Immature natural killer cell (primary cell): ENCODE measurements at regions not wholly inside any gene's neighbourhood (a gene's known extent, or its start where the extent isn't known, plus 50 kb on each side); places are given as distances from the start of the nearest gene placed in this dataset.

ENCODE experiments used
- DNase-seq, 3 donors: peaks; one replicate each; pipeline ENCODE4 v3.0.0; 2022; ENCODE audit warnings: mixed read lengths in 1 of 3
- H3K27ac Mint-ChIP-seq, 6 donors: one replicate each; pipeline ENCODE4 v1.8.0; 2020; ENCODE audit warnings: mixed read lengths in 6 of 6, mild to moderate bottlenecking in 5 of 6, inconsistent platforms in 4 of 6, moderate library complexity in 3 of 6
- H3K27me3 Mint-ChIP-seq, 3 donors: one replicate each; pipeline ENCODE4 v1.8.0; 2020 to 2021; ENCODE audit warnings: low read depth in 3 of 3, mild to moderate bottlenecking in 3 of 3, mixed read lengths in 3 of 3, moderate library complexity in 3 of 3, inconsistent platforms in 1 of 3
- H3K36me3 Mint-ChIP-seq, 3 donors: one replicate each; pipeline ENCODE4 v1.8.0; 2020; ENCODE audit warnings: mixed read lengths in 3 of 3, inconsistent platforms in 2 of 3, mild to moderate bottlenecking in 2 of 3
- H3K4me1 Mint-ChIP-seq, 2 donors: one replicate each; pipeline ENCODE4 v1.8.0; 2020; ENCODE audit warnings: inconsistent platforms in 2 of 2, mild to moderate bottlenecking in 2 of 2, mixed read lengths in 2 of 2, moderate library complexity in 1 of 2
- H3K4me3 Mint-ChIP-seq, 5 donors: one replicate each; pipeline ENCODE4 v1.8.0; 2020; ENCODE audit warnings: mild to moderate bottlenecking in 5 of 5, mixed read lengths in 5 of 5, inconsistent platforms in 3 of 5, moderate library complexity in 3 of 5
- H3K9me3 Mint-ChIP-seq, 6 donors: one replicate each; pipeline ENCODE4 v1.8.0; 2020; ENCODE audit warnings: mild to moderate bottlenecking in 6 of 6, mixed read lengths in 6 of 6, inconsistent platforms in 4 of 6, moderate library complexity in 3 of 6

DNA sequence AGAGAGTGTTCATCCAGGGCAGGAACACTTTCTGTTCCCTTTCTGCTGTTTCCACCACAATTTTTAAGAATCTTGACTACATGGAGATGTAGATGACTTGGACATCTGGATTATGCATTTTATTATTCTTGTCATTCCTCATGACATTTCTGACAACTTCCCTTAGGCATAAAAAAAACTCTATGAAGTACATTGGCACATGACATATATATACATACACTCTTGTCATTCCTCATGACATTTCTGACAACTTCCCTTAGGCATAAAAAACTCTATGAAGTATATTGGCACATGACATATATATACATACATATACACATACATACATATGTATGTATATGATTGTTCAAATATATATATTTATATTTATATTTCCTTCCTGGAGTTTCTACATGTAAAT, 531.5 kb downstream of the COL12A1 start:
- H3K4me1 Mint-ChIP-seq, result no peaks in the 10 kb centered on the region
- DNase-seq, result no peak
- no peak overlapping the region for H3K4me3 Mint-ChIP-seq
- no peaks in the 10 kb centered on the region for H3K36me3 Mint-ChIP-seq
- H3K27ac Mint-ChIP-seq, result no peak overlapping the region
- no peaks in the 10 kb centered on the region for H3K27me3 Mint-ChIP-seq
- peaks cover 4 to 30% (median 6%) of the 10 kb centered on the region in 6 donors for H3K9me3 Mint-ChIP-seq

DNA sequence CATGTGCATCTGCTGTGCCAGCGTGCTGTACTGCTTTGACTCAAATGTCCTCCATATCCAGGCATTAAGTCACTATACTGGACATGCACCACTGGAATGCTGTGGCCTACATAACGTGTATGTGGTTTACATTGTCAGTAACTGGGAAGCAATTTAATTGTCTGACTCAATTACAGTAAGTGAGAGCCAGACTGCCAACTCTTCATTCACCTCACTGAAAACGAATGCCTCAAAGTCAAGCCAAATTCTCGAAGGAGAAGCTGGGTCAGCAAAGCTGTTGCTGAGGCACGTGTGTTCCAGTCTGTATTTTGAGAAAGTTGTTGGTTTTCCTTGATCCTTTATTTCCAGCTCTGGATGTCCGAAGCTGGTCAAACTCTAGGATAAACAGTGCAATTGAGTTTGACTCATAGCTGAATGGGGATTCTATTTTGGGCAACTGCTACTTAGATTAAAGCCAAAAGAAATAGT, 534.3 kb downstream of the COL12A1 start:
- DNase-seq, result no peak
- Mint-ChIP-seq H3K36me3 (no peaks in the 10 kb centered on the region), H3K4me3 (no peak overlapping the region), H3K9me3 (peaks cover 8 to 31% (median 20%) of the 10 kb centered on the region in 6 donors), H3K4me1 (no peaks in the 10 kb centered on the region), H3K27ac (no peak overlapping the region), H3K27me3 (peaks cover 0 to 2% (median 0%) of the 10 kb centered on the region in 3 donors)

DNA sequence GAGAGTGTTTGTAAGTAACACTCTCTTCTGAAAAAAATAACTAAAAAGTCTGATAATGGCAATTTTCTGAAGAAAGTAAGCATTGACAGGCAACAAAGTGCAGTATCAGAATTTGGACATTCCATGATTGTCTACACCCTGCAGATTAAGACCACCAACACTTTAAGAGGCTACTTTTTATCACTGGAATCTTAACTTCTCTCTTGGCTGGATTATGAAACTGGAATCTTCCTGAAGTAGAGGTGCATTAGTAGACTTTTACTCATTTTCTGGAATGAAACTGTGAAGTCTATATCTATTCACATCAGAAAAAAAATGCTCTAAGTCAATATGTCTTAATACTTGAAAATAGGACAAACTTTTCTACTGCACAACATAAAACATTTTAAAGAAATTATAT, 547.5 kb downstream of the COL12A1 start:
- Mint-ChIP-seq H3K27me3 (peaks cover 0 to 4% (median 3%) of the 10 kb centered on the region in 3 donors), H3K36me3 (no peaks in the 10 kb centered on the region), H3K4me1 (no peaks in the 10 kb centered on the region), H3K4me3 (no peak overlapping the region), H3K27ac (no peak overlapping the region), H3K9me3 (peaks cover 2 to 46% (median 15%) of the 10 kb centered on the region in 6 donors)
- DNase-seq, result no peak

DNA sequence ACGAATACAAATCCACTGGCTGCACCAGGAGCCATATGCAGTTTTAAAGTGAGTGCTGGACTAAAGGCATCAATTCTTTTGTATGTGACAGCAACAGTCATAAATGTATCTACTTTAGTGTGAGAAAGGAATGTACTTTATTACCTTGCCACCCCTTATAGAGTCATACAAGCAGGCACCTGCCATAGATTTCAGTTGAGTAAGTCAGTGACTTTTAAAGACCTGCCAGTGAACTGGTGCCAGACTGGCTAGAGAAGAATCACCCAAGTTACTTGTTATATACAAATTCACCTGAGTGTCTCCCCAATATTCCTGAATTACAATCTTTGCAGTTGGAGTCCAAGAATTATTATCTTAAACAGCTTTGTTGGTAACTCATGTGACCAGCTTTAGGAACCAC, 547.9 kb downstream of the COL12A1 start:
- Mint-ChIP-seq H3K9me3 (peaks cover 2 to 42% (median 13%) of the 10 kb centered on the region in 6 donors), H3K4me3 (no peak overlapping the region), H3K27me3 (peaks cover 0 to 3% (median 0%) of the 10 kb centered on the region in 3 donors), H3K36me3 (no peaks in the 10 kb centered on the region), H3K4me1 (no peaks in the 10 kb centered on the region), H3K27ac (no peak overlapping the region)
- DNase-seq, result no peak

DNA sequence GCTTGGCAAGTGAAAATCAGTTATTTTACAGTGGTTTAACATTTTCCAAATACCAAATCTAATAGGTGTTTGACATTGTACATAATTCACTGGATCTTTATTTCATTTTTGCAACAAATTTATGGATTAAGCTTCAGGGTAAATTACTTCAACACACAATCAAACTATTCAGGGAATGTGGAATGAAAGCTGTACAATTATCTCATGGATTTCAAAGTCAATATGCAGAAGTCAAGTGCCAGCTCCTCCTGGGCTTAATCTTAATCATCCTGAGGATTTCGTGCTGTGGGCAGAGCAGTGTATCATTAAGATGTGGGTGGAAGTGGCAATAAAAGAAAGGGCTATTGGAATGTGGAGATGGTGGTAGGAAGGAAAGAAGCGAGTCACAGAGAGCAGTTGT, 548.8 kb downstream of the COL12A1 start:
- Mint-ChIP-seq H3K4me1 (no peaks in the 10 kb centered on the region), H3K4me3 (no peak overlapping the region), H3K27ac (no peak overlapping the region), H3K27me3 (peaks cover 0 to 3% (median 0%) of the 10 kb centered on the region in 3 donors), H3K36me3 (no peaks in the 10 kb centered on the region), H3K9me3 (peaks cover 0 to 46% (median 13%) of the 10 kb centered on the region in 6 donors)
- DNase-seq, result no peak

DNA sequence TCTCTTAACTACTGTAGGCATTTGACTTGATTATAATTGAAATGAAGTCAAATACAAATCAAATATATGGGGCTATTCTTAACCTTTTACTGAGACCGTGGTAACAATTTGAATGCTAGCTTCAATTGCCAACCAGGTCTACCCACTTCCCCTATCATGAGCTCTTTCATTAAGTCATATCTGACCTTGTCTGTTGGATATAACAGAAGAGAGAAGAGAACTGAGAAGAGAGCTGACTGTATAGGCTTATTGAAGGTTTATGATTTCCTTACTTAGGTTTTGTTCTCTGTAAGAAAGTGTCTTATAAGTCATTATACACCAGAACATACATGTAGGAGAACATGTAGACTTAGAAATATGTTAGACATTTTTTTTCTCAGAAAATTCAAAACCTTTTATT, 549.4 kb downstream of the COL12A1 start:
- H3K27me3 Mint-ChIP-seq, result peaks cover 0 to 3% (median 0%) of the 10 kb centered on the region in 3 donors
- no peak overlapping the region for H3K27ac Mint-ChIP-seq
- H3K4me3 Mint-ChIP-seq, result no peak overlapping the region
- H3K4me1 Mint-ChIP-seq, result no peaks in the 10 kb centered on the region
- H3K9me3 Mint-ChIP-seq, result peaks cover 0 to 46% (median 13%) of the 10 kb centered on the region in 6 donors
- no peak for DNase-seq
- H3K36me3 Mint-ChIP-seq, result no peaks in the 10 kb centered on the region

DNA sequence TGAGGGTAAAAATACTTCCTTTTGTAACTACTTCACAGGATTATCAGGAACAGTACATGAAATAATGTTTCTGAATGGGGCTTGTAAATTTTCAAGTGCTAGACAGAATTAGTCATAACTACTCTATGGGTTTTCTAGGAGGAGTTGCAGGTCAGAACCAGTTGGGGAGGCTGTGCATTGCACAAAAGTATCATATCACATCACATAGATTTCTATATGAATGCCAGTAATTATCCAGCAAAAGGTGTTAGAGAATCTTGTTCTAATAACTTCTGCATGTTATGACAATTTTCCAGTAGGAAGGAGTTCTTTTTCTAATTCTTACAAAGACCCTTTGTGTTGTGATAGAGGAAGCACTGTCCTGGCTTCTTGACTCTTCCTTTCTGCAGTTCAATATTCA, 551.6 kb downstream of the COL12A1 start:
- Mint-ChIP-seq H3K27me3 (peaks cover 0 to 3% (median 0%) of the 10 kb centered on the region in 3 donors), H3K36me3 (no peaks in the 10 kb centered on the region), H3K27ac (no peak overlapping the region), H3K4me3 (no peak overlapping the region), H3K9me3 (peaks cover 9 to 38% (median 14%) of the 10 kb centered on the region in 6 donors), H3K4me1 (no peaks in the 10 kb centered on the region)
- no peak for DNase-seq

DNA sequence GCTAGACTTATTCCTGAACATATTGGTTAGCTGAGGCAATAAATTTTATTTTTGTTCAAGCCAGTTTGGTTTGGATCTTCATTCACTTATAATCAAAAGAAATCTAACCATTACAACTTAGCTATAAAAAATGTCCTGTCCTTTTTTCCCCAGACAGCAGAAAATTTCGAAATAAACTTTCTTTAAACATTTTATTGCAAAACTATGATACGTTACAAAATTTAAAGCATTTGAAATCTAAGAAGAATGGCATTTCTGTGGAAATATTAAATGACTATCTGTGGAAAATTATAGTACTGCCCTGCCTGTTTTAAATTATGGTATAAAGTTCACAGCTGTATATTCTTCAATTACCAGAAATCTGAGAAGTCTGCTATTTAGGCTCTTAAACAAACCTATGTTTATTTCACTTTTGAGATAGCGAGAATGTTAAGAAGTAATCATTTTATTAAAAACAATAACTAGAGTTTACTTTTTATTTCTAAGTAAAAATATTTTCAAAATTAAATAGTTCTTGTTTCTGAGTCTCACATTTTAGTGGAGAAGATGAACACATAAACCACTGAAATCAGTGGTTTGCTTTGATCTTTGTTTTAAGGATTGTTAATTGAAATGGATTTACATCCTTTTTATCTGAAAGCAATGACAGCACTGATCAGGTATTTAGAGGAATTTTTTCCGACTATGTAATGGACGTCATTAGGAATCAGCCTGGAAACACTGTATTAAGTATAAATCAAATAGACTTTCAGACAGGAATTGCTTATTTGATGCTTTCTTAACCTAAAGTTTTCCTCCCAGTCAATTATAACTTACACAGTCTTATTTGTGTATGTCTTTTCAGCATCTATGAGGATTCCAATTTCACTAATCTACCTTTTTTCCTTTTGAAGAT, 553.7 kb downstream of the COL12A1 start:
- Mint-ChIP-seq H3K27ac (no peak overlapping the region), H3K36me3 (no peaks in the 10 kb centered on the region), H3K9me3 (peaks cover 8 to 31% (median 13%) of the 10 kb centered on the region in 6 donors), H3K27me3 (peaks cover 0 to 2% (median 0%) of the 10 kb centered on the region in 3 donors), H3K4me1 (no peaks in the 10 kb centered on the region), H3K4me3 (no peak overlapping the region)
- no peak for DNase-seq

DNA sequence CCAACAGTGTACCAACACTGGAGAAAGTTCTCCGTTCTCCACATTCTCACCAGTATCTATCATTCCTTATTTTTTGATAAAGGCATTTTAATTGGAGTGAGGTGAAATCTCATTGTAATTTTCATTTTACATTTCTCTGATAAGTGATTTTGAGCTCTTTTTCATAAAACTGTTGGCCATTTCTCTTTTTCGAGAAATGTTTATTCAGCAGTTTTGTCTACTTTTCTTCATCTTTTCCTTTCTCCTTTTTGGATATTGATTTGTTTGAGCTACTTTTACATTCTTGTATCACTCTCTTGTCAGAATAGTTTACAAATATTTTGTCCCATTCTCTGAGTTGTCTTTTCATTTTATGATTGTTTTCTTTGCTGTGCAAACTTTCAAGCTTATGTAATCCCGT, 555.2 kb downstream of the COL12A1 start:
- Mint-ChIP-seq H3K4me1 (no peaks in the 10 kb centered on the region), H3K36me3 (no peaks in the 10 kb centered on the region), H3K4me3 (no peak overlapping the region), H3K27me3 (no peaks in the 10 kb centered on the region), H3K9me3 (peaks cover 11 to 28% (median 15%) of the 10 kb centered on the region in 6 donors), H3K27ac (no peak overlapping the region)
- DNase-seq, result no peak

DNA sequence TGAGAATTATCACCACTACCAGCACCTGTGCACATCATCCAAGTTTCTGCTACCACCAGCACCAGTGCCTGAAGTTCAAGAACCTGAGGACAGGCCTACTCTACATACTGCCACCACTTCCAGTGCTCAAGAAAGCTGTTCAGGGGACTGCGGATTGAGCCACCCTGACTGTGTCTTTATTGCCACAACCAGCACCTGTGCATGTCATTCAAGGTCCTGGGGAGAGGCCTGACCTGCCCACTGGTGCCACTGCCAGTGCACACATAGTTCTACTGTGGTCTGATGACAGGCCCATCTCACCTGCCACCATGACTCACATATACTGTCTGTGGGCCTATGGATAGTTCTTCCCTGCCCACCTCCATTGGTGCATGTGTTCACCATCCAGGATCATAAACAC, 559.4 kb downstream of the COL12A1 start:
- no peak overlapping the region for H3K4me3 Mint-ChIP-seq
- no peak overlapping the region for H3K27ac Mint-ChIP-seq
- no peaks in the 10 kb centered on the region for H3K4me1 Mint-ChIP-seq
- H3K9me3 Mint-ChIP-seq, result peaks cover 9 to 25% (median 14%) of the 10 kb centered on the region in 6 donors
- DNase-seq, result no peak
- H3K27me3 Mint-ChIP-seq, result no peaks in the 10 kb centered on the region
- H3K36me3 Mint-ChIP-seq, result no peaks in the 10 kb centered on the region

DNA sequence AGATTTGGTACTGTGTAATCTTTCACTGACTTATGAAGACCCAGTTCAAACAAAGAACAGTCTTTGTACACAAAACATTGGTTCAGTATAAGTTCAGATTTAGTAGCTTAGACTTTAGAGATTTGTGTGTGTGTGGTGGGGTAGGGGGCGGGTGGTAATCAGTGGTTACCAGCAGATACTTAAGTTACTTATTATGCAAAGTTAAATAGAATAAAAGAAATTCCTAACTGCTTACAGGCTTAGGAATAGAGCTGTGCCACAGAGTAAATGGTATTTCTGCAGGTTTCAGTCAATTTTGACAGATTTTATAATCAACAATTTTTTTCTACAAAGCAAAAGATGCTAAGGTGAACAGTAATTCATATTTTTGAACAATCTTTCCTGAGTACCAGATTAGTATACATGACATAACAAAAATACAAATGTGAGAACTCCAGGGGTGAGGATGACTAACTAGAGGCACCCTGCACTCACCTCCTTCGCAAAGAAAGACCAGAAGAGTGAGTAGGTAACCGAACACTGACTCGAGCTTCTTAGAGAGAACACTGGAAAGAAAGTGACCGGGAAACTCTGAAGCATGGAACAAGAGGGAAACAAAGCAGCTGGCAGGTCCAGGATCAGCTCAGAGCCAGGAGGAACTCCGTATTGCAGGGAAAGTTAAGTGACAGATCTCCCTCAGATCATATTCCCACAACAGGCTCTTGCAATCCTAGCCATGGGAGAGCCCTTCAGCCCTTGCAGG, 560.6 kb downstream of the COL12A1 start:
- peaks cover 9 to 23% (median 13%) of the 10 kb centered on the region in 6 donors for H3K9me3 Mint-ChIP-seq
- no peak overlapping the region for H3K27ac Mint-ChIP-seq
- H3K27me3 Mint-ChIP-seq, result no peaks in the 10 kb centered on the region
- H3K4me3 Mint-ChIP-seq, result no peak overlapping the region
- no peak for DNase-seq
- H3K4me1 Mint-ChIP-seq, result no peaks in the 10 kb centered on the region
- no peaks in the 10 kb centered on the region for H3K36me3 Mint-ChIP-seq

DNA sequence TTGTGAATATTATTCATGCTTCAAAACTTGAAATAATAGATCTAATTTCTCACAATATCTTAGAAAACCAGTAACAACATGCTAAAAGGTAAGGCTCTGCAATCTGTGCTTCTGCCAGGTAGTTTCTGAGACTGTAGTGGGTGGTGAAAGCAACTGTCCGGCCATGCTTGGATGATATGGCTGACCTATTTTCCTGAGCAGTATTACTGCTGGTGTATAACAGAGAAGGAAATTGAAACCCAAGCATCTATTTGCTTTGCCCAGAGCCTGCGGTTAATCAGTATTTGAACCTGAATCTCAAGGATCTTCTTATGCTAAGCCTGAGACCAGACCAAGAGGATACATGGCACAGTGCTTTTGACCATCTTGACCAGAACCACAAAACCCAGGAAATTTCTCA, 563.8 kb downstream of the COL12A1 start:
- no peak for DNase-seq
- Mint-ChIP-seq H3K27ac (no peak overlapping the region), H3K9me3 (peaks cover 3 to 13% (median 9%) of the 10 kb centered on the region in 6 donors), H3K4me1 (no peaks in the 10 kb centered on the region), H3K4me3 (no peak overlapping the region), H3K27me3 (no peaks in the 10 kb centered on the region), H3K36me3 (no peaks in the 10 kb centered on the region)

DNA sequence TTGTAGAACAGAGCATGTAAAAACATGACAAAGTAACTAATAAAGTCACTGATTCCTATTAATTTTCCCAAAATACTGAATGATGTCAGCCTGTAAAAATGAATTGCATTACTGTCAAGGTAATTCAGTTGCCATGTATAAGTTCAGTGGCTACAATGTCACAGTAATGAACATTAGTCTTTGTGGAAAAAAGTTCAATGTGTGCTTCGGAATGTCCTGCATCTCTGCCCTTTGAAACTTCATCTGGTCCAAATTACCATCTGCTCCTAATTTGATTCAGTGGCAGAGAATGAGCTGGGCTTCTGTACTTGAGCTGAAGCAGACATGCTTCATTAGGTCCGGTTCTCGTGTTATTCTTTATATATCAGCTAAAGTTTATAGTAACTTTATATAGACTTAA, 567.4 kb downstream of the COL12A1 start:
- H3K4me1 Mint-ChIP-seq, result no peaks in the 10 kb centered on the region
- H3K4me3 Mint-ChIP-seq, result no peak overlapping the region

DNA sequence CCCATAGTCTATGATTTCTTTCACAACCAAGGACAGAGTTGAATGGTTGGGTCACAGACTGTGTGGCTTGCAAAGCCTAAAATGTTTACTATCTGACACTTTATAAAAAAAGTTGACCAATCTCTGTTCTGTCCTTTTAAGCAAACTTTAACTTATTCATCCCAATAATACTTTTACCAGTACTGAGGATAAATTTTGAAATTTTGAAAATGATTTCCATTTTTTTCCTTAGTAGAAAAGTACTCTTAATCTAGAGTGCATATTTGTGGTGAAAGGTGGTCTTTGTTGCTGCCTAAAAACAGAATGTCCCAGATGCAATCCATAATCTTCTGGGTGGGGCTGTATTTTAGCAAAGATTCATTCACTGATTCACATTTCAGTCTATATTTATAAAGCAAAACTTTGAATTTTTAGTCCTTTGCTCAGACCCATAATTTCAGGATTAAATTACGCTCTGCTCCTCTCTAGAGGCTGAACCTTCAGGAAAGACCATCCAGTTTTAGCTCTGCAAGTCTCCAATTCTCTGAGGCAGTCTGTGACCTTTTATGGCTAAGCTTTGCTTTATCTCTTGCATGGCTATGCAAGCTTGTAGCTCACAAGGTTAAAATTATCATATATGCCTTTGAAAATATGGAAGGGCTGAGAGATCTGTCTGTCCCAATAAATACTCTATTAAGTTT, 573.5 kb downstream of the COL12A1 start:
- H3K4me3 Mint-ChIP-seq, result no peak overlapping the region
- no peak overlapping the region for H3K27ac Mint-ChIP-seq
- no peaks in the 10 kb centered on the region for H3K4me1 Mint-ChIP-seq
- no peak for DNase-seq
- H3K27me3 Mint-ChIP-seq, result no peaks in the 10 kb centered on the region
- peaks cover 2 to 38% (median 19%) of the 10 kb centered on the region in 6 donors for H3K9me3 Mint-ChIP-seq
- H3K36me3 Mint-ChIP-seq, result no peaks in the 10 kb centered on the region

More for the DNA sequence above, 567.4 kb downstream of the COL12A1 start:
- no peaks in the 10 kb centered on the region for H3K27me3 Mint-ChIP-seq
- H3K27ac Mint-ChIP-seq, result no peak overlapping the region
- H3K9me3 Mint-ChIP-seq, result peaks cover 0 to 19% (median 5%) of the 10 kb centered on the region in 6 donors
- H3K36me3 Mint-ChIP-seq, result no peaks in the 10 kb centered on the region
- DNase-seq, result no peak
